NB4 (cell line): ENCODE measurements at regions not wholly inside any gene's neighbourhood (a gene's known extent, or its start where the extent isn't known, plus 50 kb on each side); places are given as distances from the start of the nearest gene placed in this dataset.

Experiments used
- CTCF ChIP-seq: IDR thresholded peaks from one replicate; pipeline ENCODE4 v1.5.1; 2012; ENCODE audit warnings: low read depth, low read length
- MAX ChIP-seq: IDR thresholded peaks from 2 replicates; pipeline ENCODE4 v1.6.1; 2011; ENCODE audit warnings: low read depth, low read length
- MYC ChIP-seq: IDR thresholded peaks from 2 replicates; pipeline ENCODE4 v1.6.1; 2011; ENCODE audit warnings: low read depth, low read length
- POLR2A ChIP-seq: IDR thresholded peaks from 2 replicates; pipeline ENCODE4 v1.6.1; 2011; ENCODE audit warnings: mild to moderate bottlenecking; ENCODE audit not compliant: insufficient read length; ENCODE audit errors: extremely low read depth

GRCh38 chr1:80961464-80962190 is 839.1 kb upstream of the ADGRL2 start:
- TF ChIP-seq MAX (no peak), MYC (no peak), CTCF (no peak), POLR2A (no peak)
